NCI-H446 (cell line): ENCODE measurements at regions not wholly inside any gene's neighbourhood (a gene's known extent, or its start where the extent isn't known, plus 50 kb on each side); places are given as distances from the start of the nearest gene placed in this dataset.

ENCODE experiments used
- DNase-seq, 2 experiments: peaks; one replicate each; lab custom pipeline; 2025; lab: John Stamatoyannopoulos, UW

- DNase-seq, result no peak
These were observed 273.6 kb downstream of the SRBD1 start for GRCh38 chr2:45337481-45337880.

GRCh38 chr2:45334205-45334604, 276.9 kb downstream of the SRBD1 start:
- DNase-seq, result no peak

GRCh38 chr2:45332567-45332966, 278.5 kb downstream of the SRBD1 start:
- no peak for DNase-seq

GRCh38 chr2:45332094-45332493, 279.0 kb downstream of the SRBD1 start:
- DNase-seq, result no peak

GRCh38 chr2:45331410-45331786, 279.7 kb downstream of the SRBD1 start:
- no peak for DNase-seq

- DNase-seq, result no peak
These were observed 280.2 kb downstream of the SRBD1 start for GRCh38 chr2:45330637-45331409.

GRCh38 chr2:45330108-45330507, 281.0 kb downstream of the SRBD1 start:
- no peak for DNase-seq

GRCh38 chr2:45329045-45329677, 281.9 kb downstream of the SRBD1 start:
- DNase-seq, result no peak

- DNase-seq, result no peak
These were observed 282.7 kb downstream of the SRBD1 start for GRCh38 chr2:45328264-45328870.

- no peak for DNase-seq
These were observed 287.7 kb downstream of the SRBD1 start for GRCh38 chr2:45323344-45323743.

- DNase-seq, result no peak
These were observed 290.1 kb downstream of the SRBD1 start for GRCh38 chr2:45320956-45321355.

- no peak for DNase-seq
These were observed 291.2 kb downstream of the SRBD1 start for GRCh38 chr2:45319683-45320455.

- no peak for DNase-seq
These were observed 292.4 kb downstream of the SRBD1 start for GRCh38 chr2:45318686-45319085.

- no peak for DNase-seq
These were observed 294.3 kb downstream of the SRBD1 start for GRCh38 chr2:45316576-45317338.

GRCh38 chr2:45315861-45316260, 295.2 kb downstream of the SRBD1 start:
- no peak for DNase-seq

GRCh38 chr2:45312275-45312674, 298.8 kb downstream of the SRBD1 start:
- no peak for DNase-seq

- no peak for DNase-seq
These were observed 299.5 kb downstream of the SRBD1 start for GRCh38 chr2:45311559-45311958.

- DNase-seq, result no peak
These were observed 297.9 kb upstream of the SIX2 start for GRCh38 chr2:45307147-45307546.

GRCh38 chr2:45305599-45305998, 296.3 kb upstream of the SIX2 start:
- no peak for DNase-seq

GRCh38 chr2:45303417-45304202, 294.4 kb upstream of the SIX2 start:
- no peak for DNase-seq
